Suprapubic skin (tissue), 4 donors: ENCODE measurements at regions not wholly inside any gene's neighbourhood (a gene's known extent, or its start where the extent isn't known, plus 50 kb on each side); places are given as distances from the start of the nearest gene placed in this dataset.

Source experiments
- POLR2A ChIP-seq, 2 donors: fragments of 450-650 bp; IDR thresholded peaks; one replicate each; pipeline ENCODE4 v1.6.1; 2017; ENCODE audit warnings: antibody characterized with exemption in 2 of 2, mild to moderate bottlenecking in 2 of 2, moderate library complexity in 2 of 2
- POLR2AphosphoS5 ChIP-seq, 3 donors: sonication (generic); formaldehyde crosslinking; IDR thresholded peaks; one replicate each; pipeline ENCODE4 v1.6.1; 2017; ENCODE audit warnings: antibody characterized with exemption in 3 of 3
- TF ChIP-seq, protein P1 (sequence below), 2 donors: fragments of 200-600 bp in 1 of 2; fragments of 450-650 bp in 1 of 2; sonication (generic) in 1 of 2; IDR thresholded peaks; one replicate each; pipeline ENCODE4 v1.5.1; 2016 to 2019; ENCODE audit warnings: antibody characterized with exemption in 2 of 2, mild to moderate bottlenecking in 1 of 2, moderate library complexity in 1 of 2

DNA sequence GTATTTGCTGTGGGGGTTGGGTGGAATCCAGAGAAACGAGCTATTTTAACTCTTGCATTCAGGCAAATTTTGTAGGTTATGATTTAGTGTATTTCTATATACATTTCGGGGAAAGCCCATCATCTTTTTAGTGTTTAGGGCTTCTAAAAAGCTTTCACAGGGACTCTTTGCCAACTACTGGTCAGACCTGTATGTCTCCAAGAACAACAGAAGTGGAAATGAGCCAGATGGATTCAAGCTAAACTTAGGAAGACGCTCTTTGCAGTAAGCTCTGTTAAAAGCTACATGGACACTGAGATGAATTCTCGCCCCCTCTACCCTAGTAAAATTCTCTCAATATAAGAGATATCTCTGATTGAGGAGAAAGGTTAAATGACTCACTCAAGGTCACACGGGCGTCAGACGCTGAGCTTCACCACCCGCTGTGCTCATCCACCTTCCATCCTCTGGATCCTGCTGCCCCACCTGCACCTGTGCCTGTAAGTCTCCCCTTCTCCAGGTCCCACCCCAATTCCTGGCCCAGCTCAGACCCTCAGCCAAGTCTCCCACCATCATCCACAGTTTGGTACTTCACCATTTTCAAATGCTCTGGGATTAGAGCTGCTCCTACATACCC is 85.6 kb downstream of the MARCHF4 start:
- TF ChIP-seq POLR2A (IDR thresholded peaks at IDR 0.05) (no peak), POLR2AphosphoS5 (IDR thresholded peaks at IDR 0.05) (no peak)
- TF ChIP-seq, protein P1, sequence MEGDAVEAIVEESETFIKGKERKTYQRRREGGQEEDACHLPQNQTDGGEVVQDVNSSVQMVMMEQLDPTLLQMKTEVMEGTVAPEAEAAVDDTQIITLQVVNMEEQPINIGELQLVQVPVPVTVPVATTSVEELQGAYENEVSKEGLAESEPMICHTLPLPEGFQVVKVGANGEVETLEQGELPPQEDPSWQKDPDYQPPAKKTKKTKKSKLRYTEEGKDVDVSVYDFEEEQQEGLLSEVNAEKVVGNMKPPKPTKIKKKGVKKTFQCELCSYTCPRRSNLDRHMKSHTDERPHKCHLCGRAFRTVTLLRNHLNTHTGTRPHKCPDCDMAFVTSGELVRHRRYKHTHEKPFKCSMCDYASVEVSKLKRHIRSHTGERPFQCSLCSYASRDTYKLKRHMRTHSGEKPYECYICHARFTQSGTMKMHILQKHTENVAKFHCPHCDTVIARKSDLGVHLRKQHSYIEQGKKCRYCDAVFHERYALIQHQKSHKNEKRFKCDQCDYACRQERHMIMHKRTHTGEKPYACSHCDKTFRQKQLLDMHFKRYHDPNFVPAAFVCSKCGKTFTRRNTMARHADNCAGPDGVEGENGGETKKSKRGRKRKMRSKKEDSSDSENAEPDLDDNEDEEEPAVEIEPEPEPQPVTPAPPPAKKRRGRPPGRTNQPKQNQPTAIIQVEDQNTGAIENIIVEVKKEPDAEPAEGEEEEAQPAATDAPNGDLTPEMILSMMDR (IDR thresholded peaks at IDR 0.05): no peak
